Coronary artery (tissue), 2 donors: ENCODE measurements at regions not wholly inside any gene's neighbourhood (a gene's known extent, or its start where the extent isn't known, plus 50 kb on each side); places are given as distances from the start of the nearest gene placed in this dataset.

Experiments used
- DNase-seq: peaks from one replicate; pipeline ENCODE4 v3.0.0-alpha.2; 2017; ENCODE audit warnings: low spot score
- H3K27ac ChIP-seq, 2 donors: fragments of 200-600 bp; sonication (generic); one replicate each; pipeline ENCODE4 v1.5.1; 2016 to 2019
- H3K4me3 ChIP-seq: fragments of 200-600 bp; sonication (generic); 2 replicates; pipeline ENCODE4 v1.5.1; 2016; ENCODE audit warnings: mild to moderate bottlenecking, moderate library complexity
- CTCF ChIP-seq: fragments of 200-600 bp; sonication (generic); IDR thresholded peaks from one replicate; pipeline ENCODE4 v1.5.1; 2019; ENCODE audit warnings: antibody characterized with exemption

GRCh38 chr13:73988461-73988860 lies 145.7 kb downstream of the KLF12 start:
- no peak for DNase-seq
- no peak for TF ChIP-seq CTCF
- Histone ChIP-seq H3K4me3 (no peak overlapping the region), H3K27ac (no peak overlapping the region)

GRCh38 chr13:73987618-73988017 lies 146.6 kb downstream of the KLF12 start:
- no peak for DNase-seq
- Histone ChIP-seq H3K4me3 (no peak overlapping the region), H3K27ac (no peak overlapping the region)
- no peak for TF ChIP-seq CTCF

- no peak for TF ChIP-seq CTCF
- Histone ChIP-seq H3K4me3 (no peak overlapping the region), H3K27ac (no peak overlapping the region)
- no peak for DNase-seq
Measured at GRCh38 chr13:73985783-73986182, 148.4 kb downstream of the KLF12 start.

- TF ChIP-seq CTCF = no peak
- DNase-seq = no peak
- Histone ChIP-seq H3K27ac (no peak overlapping the region), H3K4me3 (no peak overlapping the region)
Measured at GRCh38 chr13:73984949-73985691, 149.1 kb downstream of the KLF12 start.

GRCh38 chr13:73984201-73984600 lies 150.0 kb downstream of the KLF12 start:
- no peak overlapping the region for H3K27ac ChIP-seq
- H3K4me3 ChIP-seq = no peak overlapping the region
- DNase-seq = no peak
- no peak for TF ChIP-seq CTCF

GRCh38 chr13:73983109-73983508 lies 151.1 kb downstream of the KLF12 start:
- no peak for TF ChIP-seq CTCF
- no peak for DNase-seq
- Histone ChIP-seq H3K4me3 (no peak overlapping the region), H3K27ac (no peak overlapping the region)

GRCh38 chr13:73981595-73981994 lies 152.6 kb downstream of the KLF12 start:
- Histone ChIP-seq H3K27ac (no peak overlapping the region), H3K4me3 (no peak overlapping the region)
- no peak for DNase-seq
- TF ChIP-seq CTCF = no peak
